IMR-90 (cell line): ENCODE measurements at regions not wholly inside any gene's neighbourhood (a gene's known extent, or its start where the extent isn't known, plus 50 kb on each side); places are given as distances from the start of the nearest gene placed in this dataset.

Source experiments
- ATAC-seq: fragments of 200-7000 bp; cut with Tn5 transposase; 2 replicates; pipeline ENCODE4 v1.9.1; 2020; ENCODE audit warnings: low read depth, mild to moderate bottlenecking, moderate library complexity
- BruUV-seq: library from RNA; stranded (reverse); fragments of 400-500 nt; replicated peaks from 2 replicates; lab custom pipeline; 2021; lab: Mats Ljungman, UMichigan
- CTCF ChIA-PET: fragments of 300-600 bp; formaldehyde crosslinking; extraction: SDS; loops from one replicate; lab custom pipeline; 2021; ENCODE audit warnings: antibody characterized with exemption; lab: Yijun Ruan, JAX
- POLR2A ChIA-PET: fragments of 300-600 bp; sonication (Branson Sonifier 250); formaldehyde crosslinking; loops from one replicate; lab custom pipeline; 2022; ENCODE audit warnings: antibody characterized with exemption; ENCODE audit not compliant: unreplicated experiment; lab: Charles Lee
- DNase-seq: peaks from one replicate; pipeline ENCODE4 v3.0.0; 2013
- H2AFZ ChIP-seq: replicated peaks from 2 replicates; pipeline ENCODE3; 2013; ENCODE audit warnings: low read length, mild to moderate bottlenecking; ENCODE audit not compliant: poor library complexity
- H2AK5ac ChIP-seq: 2 replicates; pipeline ENCODE4 v1.6.1; 2013; ENCODE audit warnings: low read depth, low read length, inconsistent platforms
- H2AK9ac ChIP-seq: replicated peaks from 2 replicates; pipeline ENCODE3; 2013; ENCODE audit warnings: mild to moderate bottlenecking, low read depth, low read length, moderate library complexity; ENCODE audit not compliant: poor library complexity
- H2BK120ac ChIP-seq: 2 replicates; pipeline ENCODE4 v1.6.1; 2013; ENCODE audit warnings: low read depth, low read length, inconsistent platforms
- H2BK15ac ChIP-seq: 3 replicates; pipeline ENCODE4 v1.6.1; 2013; ENCODE audit warnings: low read depth, low read length, inconsistent platforms
- H2BK20ac ChIP-seq: 2 replicates; pipeline ENCODE4 v1.6.1; 2013; ENCODE audit warnings: low read depth, mild to moderate bottlenecking, inconsistent platforms, low read length, moderate library complexity
- H2BK5ac ChIP-seq: 2 replicates; pipeline ENCODE4 v1.6.1; 2013; ENCODE audit warnings: mild to moderate bottlenecking, low read depth, low read length, inconsistent platforms; ENCODE audit not compliant: poor library complexity, severe bottlenecking
- H3K14ac ChIP-seq: replicated peaks from 2 replicates; pipeline ENCODE4 v1.6.1; 2013; ENCODE audit warnings: low read depth, low read length, inconsistent platforms
- H3K18ac ChIP-seq: 2 replicates; pipeline ENCODE4 v1.6.1; 2013; ENCODE audit warnings: low read depth, low read length, control low read depth
- H3K23ac ChIP-seq: 2 replicates; pipeline ENCODE4 v1.6.1; 2013; ENCODE audit warnings: low read depth, low read length, inconsistent platforms
- H3K27ac ChIP-seq: 2 replicates; pipeline ENCODE4 v1.5.1; 2013; ENCODE audit warnings: mild to moderate bottlenecking, control low read depth, low read length; ENCODE audit not compliant: insufficient read depth
- H3K27me3 ChIP-seq: 2 replicates; pipeline ENCODE4 v1.6.1; 2013; ENCODE audit warnings: low read length; ENCODE audit not compliant: control insufficient read depth, insufficient read depth
- H3K36me3 ChIP-seq: 2 replicates; pipeline ENCODE4 v1.6.1; 2013; ENCODE audit warnings: low read length, mixed read lengths; ENCODE audit not compliant: control insufficient read depth, insufficient read depth
- H3K4ac ChIP-seq: 2 replicates; pipeline ENCODE4 v1.6.1; 2013; ENCODE audit warnings: low read depth, low read length, inconsistent platforms
- H3K4me1 ChIP-seq: 2 replicates; pipeline ENCODE4 v1.6.1; 2013; ENCODE audit warnings: low read length, mixed read lengths; ENCODE audit not compliant: control insufficient read depth, insufficient read depth
- H3K4me2 ChIP-seq: 2 replicates; pipeline ENCODE4 v1.6.1; 2013; ENCODE audit warnings: low read depth, mild to moderate bottlenecking, control low read depth, low read length, moderate library complexity
- H3K4me3 ChIP-seq: 2 replicates; pipeline ENCODE4 v1.5.1; 2013; ENCODE audit warnings: low read depth, mild to moderate bottlenecking, control low read depth, low read length, moderate library complexity; ENCODE audit not compliant: insufficient read depth
- H3K56ac ChIP-seq: 2 replicates; pipeline ENCODE4 v1.6.1; 2013; ENCODE audit warnings: low read length, inconsistent platforms; ENCODE audit not compliant: insufficient read depth; ENCODE audit errors: extremely low read depth
- H3K79me1 ChIP-seq, 2 experiments: 2 replicates each; pipeline ENCODE4 v1.6.1; 2013; ENCODE audit warnings: low read length in 2 of 2, inconsistent platforms in 1 of 2, low read depth in 1 of 2
- H3K9ac ChIP-seq: 2 replicates; pipeline ENCODE4 v1.6.1; 2013; ENCODE audit warnings: low read depth, low read length, control low read depth
- H3K9me1 ChIP-seq: 2 replicates; pipeline ENCODE4 v1.6.1; 2013; ENCODE audit warnings: low read length, inconsistent platforms; ENCODE audit not compliant: insufficient read depth
- H3K9me3 ChIP-seq: 2 replicates; pipeline ENCODE4 v1.6.1; 2013; ENCODE audit warnings: low read length; ENCODE audit not compliant: control insufficient read depth, insufficient read depth
- H4K20me1 ChIP-seq: 2 replicates; pipeline ENCODE4 v1.6.1; 2013; ENCODE audit warnings: low read length, inconsistent platforms; ENCODE audit not compliant: insufficient read depth
- H4K5ac ChIP-seq: 2 replicates; pipeline ENCODE4 v1.6.1; 2013; ENCODE audit warnings: mild to moderate bottlenecking, low read depth, low read length, control low read depth
- H4K8ac ChIP-seq, 2 experiments: 2 replicates each; pipeline ENCODE4 v1.6.1; 2013; ENCODE audit warnings: low read depth in 2 of 2, low read length in 2 of 2, control low read depth in 1 of 2, inconsistent platforms in 1 of 2
- H4K91ac ChIP-seq: 2 replicates; pipeline ENCODE4 v1.6.1; 2013; ENCODE audit warnings: low read depth, low read length, inconsistent platforms; ENCODE audit not compliant: insufficient read depth
- BHLHE40 ChIP-seq: fragments of 150-350 bp; IDR thresholded peaks from 2 replicates; pipeline ENCODE4 v1.6.1; 2016; ENCODE audit warnings: mild to moderate bottlenecking, low read depth, low read length
- CEBPB ChIP-seq: IDR thresholded peaks from 2 replicates; pipeline ENCODE4 v1.6.1; 2012; ENCODE audit warnings: low read depth, low read length, improper control_type of control experiment
- CHD1 ChIP-seq: IDR thresholded peaks from 2 replicates; pipeline ENCODE4 v1.6.1; 2012; ENCODE audit warnings: low read depth, low read length, improper control_type of control experiment
- CTCF ChIP-seq: conservative IDR thresholded peaks from 2 replicates; pipeline ENCODE4 v1.5.1; 2012; ENCODE audit warnings: mild to moderate bottlenecking, low read depth, low read length, improper control_type of control experiment
- ELK1 ChIP-seq: fragments of 150-350 bp; IDR thresholded peaks from 2 replicates; pipeline ENCODE4 v1.6.1; 2016; ENCODE audit warnings: low read depth, mild to moderate bottlenecking, low read length, moderate library complexity, borderline replicate concordance
- FOS ChIP-seq: fragments of 150-350 bp; IDR thresholded peaks from 2 replicates; pipeline ENCODE4 v1.6.1; 2016; ENCODE audit warnings: low read depth, low read length
- MAFK ChIP-seq: IDR thresholded peaks from 2 replicates; pipeline ENCODE4 v1.6.1; 2012; ENCODE audit warnings: low read depth, low read length, improper control_type of control experiment
- MAZ ChIP-seq: IDR thresholded peaks from 2 replicates; pipeline ENCODE4 v1.6.1; 2012; ENCODE audit warnings: low read depth, mild to moderate bottlenecking, low read length, improper control_type of control experiment, moderate library complexity, borderline replicate concordance
- MXI1 ChIP-seq: IDR thresholded peaks from 2 replicates; pipeline ENCODE4 v1.6.1; 2012; ENCODE audit warnings: low read depth, mild to moderate bottlenecking, low read length, moderate library complexity, borderline replicate concordance
- NFE2L2 ChIP-seq: fragments of 150-350 bp; IDR thresholded peaks from 2 replicates; pipeline ENCODE4 v1.6.1; 2016; ENCODE audit warnings: low read depth, mild to moderate bottlenecking, low read length
- POLR2A ChIP-seq: IDR thresholded peaks from 2 replicates; pipeline ENCODE4 v1.6.1; 2012; ENCODE audit warnings: mild to moderate bottlenecking, low read depth, low read length
- RAD21 ChIP-seq: IDR thresholded peaks from 2 replicates; pipeline ENCODE4 v1.6.1; 2012; ENCODE audit warnings: low read length, improper control_type of control experiment
- RCOR1 ChIP-seq: IDR thresholded peaks from 2 replicates; pipeline ENCODE4 v1.6.1; 2012; ENCODE audit warnings: mild to moderate bottlenecking, low read length, improper control_type of control experiment; ENCODE audit not compliant: insufficient replicate concordance
- RFX5 ChIP-seq: IDR thresholded peaks from 2 replicates; pipeline ENCODE4 v1.8.0; 2012; ENCODE audit warnings: low read depth, mild to moderate bottlenecking, low read length, moderate library complexity
- SMC3 ChIP-seq: fragments of 150-350 bp; IDR thresholded peaks from 2 replicates; pipeline ENCODE4 v1.6.1; 2016; ENCODE audit warnings: low read depth, mild to moderate bottlenecking, antibody characterized with exemption, low read length, moderate library complexity
- USF2 ChIP-seq: fragments of 150-350 bp; IDR thresholded peaks from 2 replicates; pipeline ENCODE4 v1.6.1; 2017; ENCODE audit warnings: mild to moderate bottlenecking, antibody characterized with exemption, low read length, low read depth
- WGBS, 2 experiments: methylation state at CpG; one replicate each; pipeline versions ENCODE4 v1.1.5 to v1.1.7; 2013; ENCODE audit warnings: missing lambda C conversion rate in 2 of 2; ENCODE audit not compliant: insufficient read length in 1 of 2; ENCODE audit errors: extremely low coverage in 2 of 2; 5-methylcytosine and 5-hydroxymethylcytosine counted together
- dilution Hi-C: fragments of 300-500 bp; cut with HindIII; formaldehyde crosslinking; loops from one replicate; pipeline ENCODE4 v1.14.3; 2018; ENCODE audit warnings: low sequenced_read_pairs; ENCODE audit not compliant: unreplicated experiment
- in situ Hi-C: fragments of 300-500 bp; cut with MboI; formaldehyde crosslinking; loops from 3 replicates; pipeline ENCODE4 v1.14.3; 2019; ENCODE audit warnings: low sequenced_read_pairs, inconsistent platforms, mixed read lengths
- intact Hi-C: fragments of 100-400 bp; cut with micrococcal nuclease; formaldehyde crosslinking; loops from 2 replicates; pipeline ENCODE4 v1.10.0; 2022

- DNase-seq = no peak
These were observed 759.7 kb upstream of the FANCL start for GRCh38 chr2:59000796-59001195.

More at GRCh38 chr2:59000796-59001195, 759.7 kb upstream of the FANCL start:
- H2BK5ac ChIP-seq = no peak overlapping the region
- no peaks in the 10 kb centered on the region for H3K36me3 ChIP-seq
- no peaks in the 10 kb centered on the region for H3K4me1 ChIP-seq
- no peak overlapping the region for H3K4ac ChIP-seq
- no peak overlapping the region for H2AK5ac ChIP-seq
- H3K4me3 ChIP-seq = no peak overlapping the region
- no peak overlapping the region for H2BK15ac ChIP-seq
- H3K27ac ChIP-seq = no peak overlapping the region
- no peak overlapping the region for H2BK120ac ChIP-seq
- H3K9ac ChIP-seq = no peak overlapping the region
- ATAC-seq = no peak
- H4K20me1 ChIP-seq = no peaks in the 10 kb centered on the region
- no TSS peak for BruUV-seq
- no peak overlapping the region for H4K91ac ChIP-seq
- H4K5ac ChIP-seq = no peak overlapping the region
- dilution Hi-C loops = no loop called here
- no peak overlapping the region for H3K14ac ChIP-seq
- WGBS, 2 experiments = 29% methylated on average over 1 of the region's 2 CpGs; no CpG with 5 or more reads in 1 of the 2 experiments
- H2AFZ ChIP-seq = no peak overlapping the region
- H4K8ac ChIP-seq = no peak overlapping the region
- H3K23ac ChIP-seq = no peak overlapping the region
- H2BK20ac ChIP-seq = no peak overlapping the region
- no peak for TF ChIP-seq MAZ
- TF ChIP-seq USF2 = no peak
- TF ChIP-seq FOS = no peak
- TF ChIP-seq CEBPB = no peak
- no peak for TF ChIP-seq MAFK
- no peak for TF ChIP-seq CTCF
- TF ChIP-seq RFX5 = no peak
- TF ChIP-seq RCOR1 = no peak
- no peak for TF ChIP-seq ELK1
- TF ChIP-seq SMC3 = no peak
- TF ChIP-seq BHLHE40 = no peak
- TF ChIP-seq RAD21 = no peak
- no peak for TF ChIP-seq MXI1
- no peak for TF ChIP-seq NFE2L2
- TF ChIP-seq POLR2A = no peak
- TF ChIP-seq CHD1 = no peak
- H2AK9ac ChIP-seq = no peak overlapping the region
- in situ Hi-C loops = no loop called here
- H3K79me1 ChIP-seq = no peaks in the 10 kb centered on the region
- ChIA-PET CTCF (interaction anchor here (1.6 kb wide), 1 partner anchor 26 kb away, joined by 3 read pairs; no protein-coding TSS in a partner anchor), POLR2A (no interaction called here)
- no peaks in the 10 kb centered on the region for H3K9me3 ChIP-seq
- no peaks in the 10 kb centered on the region for H3K27me3 ChIP-seq
- intact Hi-C loops = no loop called here
- H3K18ac ChIP-seq = no peak overlapping the region
- H3K9me1 ChIP-seq = no peaks in the 10 kb centered on the region
- H3K56ac ChIP-seq = no peak overlapping the region
- H3K4me2 ChIP-seq = no peak overlapping the region
